ENCODE measurements at regions not wholly inside any gene's neighbourhood (a gene's known extent, or its start where the extent isn't known, plus 50 kb on each side); places are given as distances from the start of the nearest gene placed in this dataset.
"Not testable (repeated sequence)": the region's sequence is repeated elsewhere in the genome, so short reads cannot be mapped to it uniquely, and the experiment has no call there.

DNA sequence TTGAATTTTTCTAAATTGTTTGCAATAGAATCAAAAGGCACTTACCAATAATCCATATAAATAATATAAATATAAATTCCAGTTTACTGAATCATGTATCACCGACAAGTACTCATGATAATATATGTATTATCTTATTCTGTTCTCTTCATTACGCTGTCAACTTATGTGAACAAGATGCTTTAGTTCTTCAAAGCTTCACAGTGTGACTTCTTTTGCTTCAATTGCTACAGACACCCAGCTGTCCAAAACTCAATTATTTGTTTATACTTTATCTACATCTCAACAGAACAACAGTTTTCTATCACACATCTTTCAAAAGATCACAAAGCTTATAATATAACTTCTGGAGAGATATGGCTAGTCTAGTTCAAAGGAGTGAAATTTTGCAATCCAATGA, 1499.9 kb upstream of the PCDH10 start:
- no peak for DNase-seq (ENCODE audit: low read depth)

DNA sequence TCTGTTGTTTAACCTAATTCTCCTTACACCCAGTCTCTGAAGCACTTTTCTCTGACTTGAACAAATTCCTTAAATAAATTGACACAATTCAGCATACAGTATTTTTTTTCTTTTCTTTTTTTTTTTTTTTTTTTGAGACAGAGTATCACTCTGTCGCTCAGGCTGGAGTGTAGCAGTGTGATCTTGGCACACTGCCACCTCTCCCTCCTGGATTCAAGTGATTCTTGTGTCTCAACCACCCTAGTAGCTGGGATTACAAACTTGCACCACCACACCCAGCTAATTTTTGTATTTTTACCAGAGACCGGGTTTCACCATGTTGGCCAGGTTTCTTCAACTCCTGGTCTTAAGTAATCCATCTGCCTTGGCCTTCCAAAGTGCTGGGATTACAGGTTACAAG, 1498.1 kb upstream of the PCDH10 start:
- DNase-seq (ENCODE audit: low read depth), result no peak

DNA sequence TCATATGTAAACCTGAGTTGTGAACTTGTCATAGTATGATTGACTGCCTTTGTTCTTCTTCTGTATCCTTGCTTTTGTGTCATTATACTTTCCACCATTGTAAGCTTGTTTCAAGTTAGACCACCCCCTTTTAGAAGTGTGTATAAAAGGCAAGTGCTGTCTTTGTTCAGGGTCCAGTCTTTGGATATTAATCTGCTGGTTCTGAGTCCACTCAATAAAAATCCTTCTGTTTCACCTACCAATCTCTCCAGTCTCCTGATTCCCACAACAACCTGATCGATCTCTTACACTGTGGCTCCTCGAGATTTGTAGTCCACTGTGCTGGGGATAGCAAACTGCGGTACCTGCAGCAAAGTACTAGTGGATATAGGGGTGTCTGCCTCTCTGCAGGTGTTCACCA, 1465.8 kb upstream of the PCDH10 start:
- not testable (repeated sequence) for DNase-seq (ENCODE audit: low read depth)

GRCh38 chr4:131721883-131722282, 1427.2 kb upstream of the PCDH10 start:
- no peak for DNase-seq (ENCODE audit: low read depth)

GRCh38 chr4:131723069-131723468, 1426.0 kb upstream of the PCDH10 start:
- not testable (repeated sequence) for DNase-seq (ENCODE audit: low read depth)

DNA sequence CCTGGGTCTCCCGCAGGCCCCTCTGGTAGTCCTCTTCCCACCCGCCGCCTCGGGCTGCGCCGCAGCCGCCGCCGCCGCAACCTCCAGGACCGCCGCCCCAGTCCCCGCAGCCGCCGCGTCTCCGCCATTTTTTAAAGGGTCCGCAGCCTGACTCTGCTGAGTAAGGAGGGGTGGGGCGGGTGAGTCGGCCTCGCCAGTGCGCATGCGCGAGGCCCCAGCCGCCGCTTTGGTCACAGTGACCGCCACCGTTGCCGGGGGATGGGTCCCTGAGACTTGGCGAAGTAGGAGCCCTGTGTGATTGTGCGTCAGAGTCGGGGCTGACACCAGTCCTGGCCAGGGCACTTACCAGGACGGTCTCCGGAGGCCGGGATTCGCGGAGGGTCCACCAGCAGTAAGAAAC, 1424.2 kb upstream of the PCDH10 start:
- peak; percentile 58 for DNase-seq (ENCODE audit: low read depth)

DNA sequence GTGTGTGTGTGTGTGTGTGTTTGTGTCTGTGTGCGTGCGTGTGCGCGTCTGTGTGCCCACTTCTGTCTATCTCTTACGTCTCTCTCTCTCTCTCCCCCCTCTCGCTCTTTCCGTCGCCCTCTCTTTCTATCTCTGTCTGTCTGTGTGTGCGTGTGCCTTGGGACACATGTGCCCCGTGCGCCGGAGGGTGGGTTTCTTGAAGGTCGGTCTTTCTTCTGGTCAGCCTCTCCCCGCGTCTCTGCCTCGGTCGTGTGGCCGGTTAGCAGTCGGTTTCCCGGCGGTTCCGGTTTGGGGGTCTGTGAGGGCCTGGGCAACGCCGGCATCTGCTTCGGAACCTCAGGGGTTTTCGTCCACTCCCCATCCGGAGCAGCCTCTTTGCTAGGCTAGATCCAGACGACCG, 1423.6 kb upstream of the PCDH10 start:
- not testable (repeated sequence) for DNase-seq (ENCODE audit: low read depth)

DNA sequence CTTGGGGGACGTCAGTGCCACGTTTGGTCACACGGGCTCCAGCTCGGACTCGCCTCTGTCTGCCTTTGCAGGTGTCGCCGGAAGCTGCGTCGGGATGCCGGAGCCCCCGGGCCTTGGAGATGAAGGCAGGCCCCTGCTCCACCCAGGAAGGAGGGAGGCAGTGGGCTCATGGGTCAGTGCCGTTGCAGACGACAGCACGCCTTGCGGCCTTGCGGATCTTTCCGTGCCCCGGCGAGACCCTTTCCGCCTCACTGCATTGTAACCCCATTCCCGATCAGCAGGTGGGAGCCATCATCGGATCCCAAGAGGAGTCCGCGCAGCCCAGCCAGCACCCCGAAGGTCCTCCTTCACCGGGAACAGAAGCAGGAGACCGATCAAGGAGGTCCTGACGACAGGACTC, 1422.2 kb upstream of the PCDH10 start:
- DNase-seq (ENCODE audit: low read depth), result not testable (repeated sequence)

- DNase-seq (ENCODE audit: low read depth), result not testable (repeated sequence)
Measured at GRCh38 chr4:131727418-131727817, 1421.7 kb upstream of the PCDH10 start.

- DNase-seq (ENCODE audit: low read depth), result not testable (repeated sequence)
Measured at GRCh38 chr4:131729205-131729604, 1419.9 kb upstream of the PCDH10 start.

GRCh38 chr4:131729716-131730398, 1419.2 kb upstream of the PCDH10 start:
- not testable (repeated sequence) for DNase-seq (ENCODE audit: low read depth)

- DNase-seq (ENCODE audit: low read depth), result not testable (repeated sequence)
Measured at GRCh38 chr4:131730574-131730973, 1418.5 kb upstream of the PCDH10 start.

- not testable (repeated sequence) for DNase-seq (ENCODE audit: low read depth)
Measured at GRCh38 chr4:131732034-131732630, 1417.0 kb upstream of the PCDH10 start.

DNA sequence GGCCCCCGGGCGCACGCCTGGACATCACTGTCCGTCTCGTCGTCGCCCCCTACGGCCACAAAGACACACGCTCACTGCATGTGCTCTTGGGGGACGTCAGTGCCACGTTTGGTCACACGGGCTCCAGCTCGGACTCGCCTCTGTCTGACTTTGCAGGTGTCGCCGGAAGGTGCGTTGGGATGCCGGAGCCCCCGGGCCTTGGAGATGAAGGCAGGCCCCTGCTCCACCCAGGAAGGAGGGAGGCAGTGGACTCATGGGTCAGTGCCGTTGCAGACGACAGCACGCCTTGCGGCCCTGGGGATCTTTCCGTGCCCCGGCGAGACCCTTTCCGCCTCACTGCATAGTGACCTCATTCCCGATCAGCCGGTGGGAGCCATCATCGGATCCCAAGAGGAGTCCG, 1414.8 kb upstream of the PCDH10 start:
- not testable (repeated sequence) for DNase-seq (ENCODE audit: low read depth)

GRCh38 chr4:131734851-131735385, 1414.2 kb upstream of the PCDH10 start:
- DNase-seq (ENCODE audit: low read depth), result not testable (repeated sequence)

DNA sequence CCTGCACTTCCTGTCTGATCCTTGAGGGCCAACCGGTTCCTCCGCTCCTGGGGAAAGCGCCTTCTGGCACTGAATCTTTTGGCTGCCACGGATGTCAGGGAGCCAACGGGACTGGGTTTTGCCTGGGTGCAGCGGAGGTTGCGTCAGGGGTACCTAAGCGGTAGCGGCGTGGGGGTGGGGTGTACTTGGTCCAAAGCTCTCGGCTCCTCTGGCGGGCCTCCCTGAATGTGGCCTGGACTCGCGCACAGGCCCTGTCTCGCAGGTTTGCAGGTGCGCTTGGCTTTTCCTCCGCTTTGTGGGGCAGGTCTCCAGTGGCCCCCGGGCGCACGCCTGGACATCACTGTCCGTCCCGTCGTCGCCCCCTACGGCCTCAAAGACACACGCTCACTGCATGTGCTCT, 1410.1 kb upstream of the PCDH10 start:
- DNase-seq (ENCODE audit: low read depth), result not testable (repeated sequence)

DNA sequence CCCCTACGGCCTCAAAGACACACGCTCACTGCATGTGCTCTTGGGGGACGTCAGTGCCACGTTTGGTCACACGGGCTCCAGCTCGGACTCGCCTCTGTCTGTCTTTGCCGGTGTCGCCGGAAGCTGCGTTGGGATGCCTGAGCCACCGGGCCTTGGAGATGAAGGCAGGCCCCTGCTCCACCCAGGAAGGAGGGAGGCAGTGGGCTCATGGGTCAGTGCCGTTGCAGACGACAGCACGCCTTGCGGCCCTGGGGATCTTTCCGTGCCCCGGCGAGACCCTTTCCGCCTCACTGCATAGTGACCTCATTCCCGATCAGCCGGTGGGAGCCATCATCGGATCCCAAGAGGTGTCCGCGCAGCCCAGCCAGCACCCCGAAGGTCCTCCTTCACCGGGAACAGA, 1407.3 kb upstream of the PCDH10 start:
- DNase-seq (ENCODE audit: low read depth), result not testable (repeated sequence)

GRCh38 chr4:131742536-131743205, 1406.4 kb upstream of the PCDH10 start:
- not testable (repeated sequence) for DNase-seq (ENCODE audit: low read depth)

- DNase-seq (ENCODE audit: low read depth), result not testable (repeated sequence)
Measured at GRCh38 chr4:131743348-131743747, 1405.7 kb upstream of the PCDH10 start.

GRCh38 chr4:131747203-131747602, 1401.9 kb upstream of the PCDH10 start:
- DNase-seq (ENCODE audit: low read depth), result not testable (repeated sequence)

GRCh38 chr4:131749224-131749623, 1399.9 kb upstream of the PCDH10 start:
- not testable (repeated sequence) for DNase-seq (ENCODE audit: low read depth)

DNA sequence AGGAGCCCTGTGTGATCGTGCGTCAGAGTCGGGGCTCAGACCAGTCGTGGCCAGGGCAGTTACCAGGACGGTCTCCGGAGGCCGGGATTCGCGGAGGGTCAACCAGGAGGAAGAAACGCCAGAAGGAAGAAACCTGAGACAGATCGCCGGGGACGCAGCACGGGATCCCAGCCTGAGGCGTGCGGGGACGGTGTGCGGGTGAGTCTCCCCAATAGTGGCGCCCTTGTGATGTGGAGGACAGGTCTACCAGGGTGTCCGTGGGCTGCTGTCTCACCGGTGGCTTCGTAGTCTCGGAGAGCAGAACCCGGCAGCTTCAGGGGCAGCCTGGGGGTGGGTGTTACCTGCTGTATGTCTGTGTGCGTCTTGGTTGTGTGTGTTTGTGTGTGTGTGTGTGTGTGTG, 1399.1 kb upstream of the PCDH10 start:
- DNase-seq (ENCODE audit: low read depth), result not testable (repeated sequence)

DNA sequence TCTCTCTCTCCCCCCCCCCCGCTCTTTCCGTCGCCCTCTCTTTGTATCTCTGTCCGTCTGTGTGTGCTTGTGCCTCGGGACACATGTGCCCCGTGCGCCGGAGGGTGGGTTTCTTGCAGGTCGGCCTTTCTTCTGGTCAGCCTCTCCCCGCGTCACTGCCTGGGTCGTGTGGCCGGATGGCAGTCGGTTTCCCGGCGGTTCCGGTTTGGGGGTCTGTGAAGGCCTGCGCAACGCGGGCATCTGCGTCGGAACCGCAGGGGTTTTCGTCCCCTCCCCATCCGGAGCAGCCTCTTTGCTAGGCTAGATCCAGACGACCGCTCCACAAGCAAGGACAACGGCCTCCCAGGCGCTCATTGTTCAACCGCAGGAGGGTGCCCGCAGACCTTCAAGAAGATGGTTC, 1398.6 kb upstream of the PCDH10 start:
- DNase-seq (ENCODE audit: low read depth), result not testable (repeated sequence)

All from ELR (cell line).